ENCODE measurements at regions not wholly inside any gene's neighbourhood (a gene's known extent, or its start where the extent isn't known, plus 50 kb on each side); places are given as distances from the start of the nearest gene placed in this dataset.
"Not testable (repeated sequence)": the region's sequence is repeated elsewhere in the genome, so short reads cannot be mapped to it uniquely, and the experiment has no call there.

- no peak for DNase-seq
Measured at GRCh38 chr4:177957596-177958360, 515.5 kb upstream of the AGA start.

GRCh38 chr4:177960566-177960965 lies 518.3 kb upstream of the AGA start:
- no peak for DNase-seq

GRCh38 chr4:177961761-177962380 lies 519.6 kb upstream of the AGA start:
- no peak for DNase-seq

GRCh38 chr4:177964061-177964460 lies 521.8 kb upstream of the AGA start:
- no peak for DNase-seq

- DNase-seq = no peak
Measured at GRCh38 chr4:177964693-177965168, 522.5 kb upstream of the AGA start.

- DNase-seq = no peak
Measured at GRCh38 chr4:177967328-177967727, 525.1 kb upstream of the AGA start.

GRCh38 chr4:177968817-177969442 lies 526.7 kb upstream of the AGA start:
- no peak for DNase-seq

GRCh38 chr4:177974461-177974860 lies 532.2 kb upstream of the AGA start:
- DNase-seq = no peak

- no peak for DNase-seq
Measured at GRCh38 chr4:177975315-177975987, 533.2 kb upstream of the AGA start.

- DNase-seq = no peak
Measured at GRCh38 chr4:177986236-177986635, 544.0 kb upstream of the AGA start.

- no peak for DNase-seq
Measured at GRCh38 chr4:177987896-177988295, 545.7 kb upstream of the AGA start.

- DNase-seq = no peak
Measured at GRCh38 chr4:177989503-177990201, 547.4 kb upstream of the AGA start.

GRCh38 chr4:178003098-178003657 lies 560.9 kb upstream of the AGA start:
- DNase-seq = no peak

- DNase-seq = no peak
Measured at GRCh38 chr4:178010596-178010995, 568.4 kb upstream of the AGA start.

GRCh38 chr4:178015046-178015445 lies 572.8 kb upstream of the AGA start:
- DNase-seq = not testable (repeated sequence)

- DNase-seq = no peak
Measured at GRCh38 chr4:178026999-178027398, 584.8 kb upstream of the AGA start.

GRCh38 chr4:178027796-178028195 lies 585.6 kb upstream of the AGA start:
- no peak for DNase-seq

- DNase-seq = no peak
Measured at GRCh38 chr4:178028481-178028880, 586.2 kb upstream of the AGA start.

- DNase-seq = no peak
Measured at GRCh38 chr4:178037459-178038214, 595.4 kb upstream of the AGA start.

GRCh38 chr4:178056996-178057395 lies 614.8 kb upstream of the AGA start:
- DNase-seq = no peak

- DNase-seq = no peak
Measured at GRCh38 chr4:178063568-178063967, 621.3 kb upstream of the AGA start.
